ENCODE measurements at regions not wholly inside any gene's neighbourhood (a gene's known extent, or its start where the extent isn't known, plus 50 kb on each side); places are given as distances from the start of the nearest gene placed in this dataset.

DNA sequence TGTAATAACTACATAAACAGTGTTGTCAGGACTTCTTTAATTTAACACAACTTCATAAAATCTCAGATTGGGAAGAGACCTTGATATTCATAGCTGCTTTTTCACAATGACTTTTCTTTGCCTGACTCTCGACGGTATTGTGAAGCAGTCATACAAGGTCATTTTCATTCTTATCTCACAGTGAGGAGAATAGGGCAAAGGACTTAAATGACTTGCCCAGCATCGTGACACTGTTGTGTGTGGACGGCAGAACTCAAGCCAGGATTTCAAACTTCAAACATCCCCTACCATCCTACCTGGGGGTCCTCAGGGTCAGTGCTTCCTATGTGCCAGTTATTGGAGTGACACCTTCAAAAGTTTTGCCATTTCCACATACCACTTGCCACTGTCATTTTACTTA, 138.5 kb upstream of the GDF10 start:
- H3K9me2 ChIP-seq (ENCODE audit: insufficient read depth, low read length) = no peaks in the 10 kb centered on the region
- no peak overlapping the region for H3K9ac ChIP-seq (ENCODE audit: low read length)
- no peak overlapping the region for H3K4me3 ChIP-seq (ENCODE audit: low read length)
- no peak overlapping the region for H3K27ac ChIP-seq (ENCODE audit: low read length)
- no peak overlapping the region for H3K4me2 ChIP-seq (ENCODE audit: low read length)
- H2AFZ ChIP-seq (ENCODE audit: low read depth, low read length) = no peak overlapping the region
- H3K9me3 ChIP-seq (ENCODE audit: low read length) = no peaks in the 10 kb centered on the region
- no peaks in the 10 kb centered on the region for H3F3A ChIP-seq (ENCODE audit: insufficient read depth, low read length, poor library complexity, severe bottlenecking)
- H3K27me3 ChIP-seq (ENCODE audit: insufficient read depth, low read depth, low read length) = no peaks in the 10 kb centered on the region
- no peaks in the 10 kb centered on the region for H3K36me3 ChIP-seq (ENCODE audit: insufficient read depth, low read length)
- H3K79me2 ChIP-seq (replicated peaks; ENCODE audit: insufficient read depth, low read length) = no peaks in the 10 kb centered on the region
- TF ChIP-seq, protein P1, sequence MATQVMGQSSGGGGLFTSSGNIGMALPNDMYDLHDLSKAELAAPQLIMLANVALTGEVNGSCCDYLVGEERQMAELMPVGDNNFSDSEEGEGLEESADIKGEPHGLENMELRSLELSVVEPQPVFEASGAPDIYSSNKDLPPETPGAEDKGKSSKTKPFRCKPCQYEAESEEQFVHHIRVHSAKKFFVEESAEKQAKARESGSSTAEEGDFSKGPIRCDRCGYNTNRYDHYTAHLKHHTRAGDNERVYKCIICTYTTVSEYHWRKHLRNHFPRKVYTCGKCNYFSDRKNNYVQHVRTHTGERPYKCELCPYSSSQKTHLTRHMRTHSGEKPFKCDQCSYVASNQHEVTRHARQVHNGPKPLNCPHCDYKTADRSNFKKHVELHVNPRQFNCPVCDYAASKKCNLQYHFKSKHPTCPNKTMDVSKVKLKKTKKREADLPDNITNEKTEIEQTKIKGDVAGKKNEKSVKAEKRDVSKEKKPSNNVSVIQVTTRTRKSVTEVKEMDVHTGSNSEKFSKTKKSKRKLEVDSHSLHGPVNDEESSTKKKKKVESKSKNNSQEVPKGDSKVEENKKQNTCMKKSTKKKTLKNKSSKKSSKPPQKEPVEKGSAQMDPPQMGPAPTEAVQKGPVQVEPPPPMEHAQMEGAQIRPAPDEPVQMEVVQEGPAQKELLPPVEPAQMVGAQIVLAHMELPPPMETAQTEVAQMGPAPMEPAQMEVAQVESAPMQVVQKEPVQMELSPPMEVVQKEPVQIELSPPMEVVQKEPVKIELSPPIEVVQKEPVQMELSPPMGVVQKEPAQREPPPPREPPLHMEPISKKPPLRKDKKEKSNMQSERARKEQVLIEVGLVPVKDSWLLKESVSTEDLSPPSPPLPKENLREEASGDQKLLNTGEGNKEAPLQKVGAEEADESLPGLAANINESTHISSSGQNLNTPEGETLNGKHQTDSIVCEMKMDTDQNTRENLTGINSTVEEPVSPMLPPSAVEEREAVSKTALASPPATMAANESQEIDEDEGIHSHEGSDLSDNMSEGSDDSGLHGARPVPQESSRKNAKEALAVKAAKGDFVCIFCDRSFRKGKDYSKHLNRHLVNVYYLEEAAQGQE (IDR thresholded peaks at IDR 0.05; ENCODE audit: borderline replicate concordance) = no peak
- no peak for TF ChIP-seq CTCF (IDR thresholded peaks at IDR 0.05; ENCODE audit: poor library complexity, severe bottlenecking)
- no peak for TF ChIP-seq EZH2 (IDR thresholded peaks at IDR 0.05; ENCODE audit: borderline replicate concordance, insufficient read depth, low read length, poor library complexity, severe bottlenecking)
- TF ChIP-seq SMC3 (conservative IDR thresholded peaks at IDR 0.05; ENCODE audit: poor library complexity) = no peak
- TF ChIP-seq TAF1 (IDR thresholded peaks at IDR 0.05; ENCODE audit: low read depth) = no peak
- no peaks in the 10 kb centered on the region for H4K20me1 ChIP-seq (ENCODE audit: insufficient read depth)

- H3K4me3 ChIP-seq (ENCODE audit: low read length) = no peak overlapping the region
- H3K79me2 ChIP-seq (replicated peaks; ENCODE audit: insufficient read depth, low read length) = no peaks in the 10 kb centered on the region
- H3K36me3 ChIP-seq (ENCODE audit: insufficient read depth, low read length) = no peaks in the 10 kb centered on the region
- H4K20me1 ChIP-seq (ENCODE audit: insufficient read depth) = no peaks in the 10 kb centered on the region
- H3K4me2 ChIP-seq (ENCODE audit: low read length) = no peak overlapping the region
- H3K9me2 ChIP-seq (ENCODE audit: insufficient read depth, low read length) = no peaks in the 10 kb centered on the region
- TF ChIP-seq EP300 (conservative IDR thresholded peaks at IDR 0.05; ENCODE audit: poor library complexity, severe bottlenecking) (no peak), EZH2 (IDR thresholded peaks at IDR 0.05; ENCODE audit: borderline replicate concordance, insufficient read depth, low read length, poor library complexity, severe bottlenecking) (no peak), CTCF (IDR thresholded peaks at IDR 0.05; ENCODE audit: poor library complexity, severe bottlenecking) (no peak), POLR2AphosphoS5 (IDR thresholded peaks at IDR 0.05) (no peak), RAD21 (conservative IDR thresholded peaks at IDR 0.05) (no peak), SMC3 (conservative IDR thresholded peaks at IDR 0.05; ENCODE audit: poor library complexity) (no peak), MXI1 (conservative IDR thresholded peaks at IDR 0.05; ENCODE audit: poor library complexity, severe bottlenecking) (no peak), TAF1 (IDR thresholded peaks at IDR 0.05; ENCODE audit: low read depth) (no peak)
- no peak overlapping the region for H3K9ac ChIP-seq (ENCODE audit: low read length)
- H3F3A ChIP-seq (ENCODE audit: insufficient read depth, low read length, poor library complexity, severe bottlenecking) = no peaks in the 10 kb centered on the region
- no peaks in the 10 kb centered on the region for H3K27me3 ChIP-seq (ENCODE audit: insufficient read depth, low read depth, low read length)
- no peaks in the 10 kb centered on the region for H3K9me3 ChIP-seq (ENCODE audit: low read length)
- H3K27ac ChIP-seq (ENCODE audit: low read length) = no peak overlapping the region
- H2AFZ ChIP-seq (ENCODE audit: low read depth, low read length) = no peak overlapping the region
Measured at GRCh38 chr10:47164126-47164799, 135.7 kb upstream of the GDF10 start.

Data from neural cell (in vitro differentiated cells).